Ecto neural progenitor cell (in vitro differentiated cells): ENCODE measurements at regions not wholly inside any gene's neighbourhood (a gene's known extent, or its start where the extent isn't known, plus 50 kb on each side); places are given as distances from the start of the nearest gene placed in this dataset.

Experiments
- DNase-seq: peaks from one replicate; pipeline ENCODE4 v3.0.0-alpha.2; 2018; ENCODE audit warnings: low spot score

DNA sequence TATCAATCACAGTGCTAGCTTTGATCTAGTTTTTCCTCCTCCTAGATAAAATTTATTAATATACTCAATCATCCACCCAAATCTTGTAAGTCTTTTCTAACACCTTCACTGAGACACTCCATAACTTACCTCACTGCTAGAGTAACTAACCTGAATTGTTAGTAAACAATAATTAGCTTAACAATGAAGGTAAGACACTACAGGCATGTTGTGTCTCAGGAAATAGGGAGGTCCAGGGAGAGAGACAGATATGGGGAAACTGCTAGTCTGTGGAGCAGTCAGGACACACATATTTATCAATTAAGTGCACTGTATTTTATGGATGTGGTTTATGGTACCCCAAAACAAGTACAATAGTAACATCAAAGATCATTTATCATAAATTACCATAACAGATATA lies 94.2 kb upstream of the SSTR1 start:
- no peak for DNase-seq

DNA sequence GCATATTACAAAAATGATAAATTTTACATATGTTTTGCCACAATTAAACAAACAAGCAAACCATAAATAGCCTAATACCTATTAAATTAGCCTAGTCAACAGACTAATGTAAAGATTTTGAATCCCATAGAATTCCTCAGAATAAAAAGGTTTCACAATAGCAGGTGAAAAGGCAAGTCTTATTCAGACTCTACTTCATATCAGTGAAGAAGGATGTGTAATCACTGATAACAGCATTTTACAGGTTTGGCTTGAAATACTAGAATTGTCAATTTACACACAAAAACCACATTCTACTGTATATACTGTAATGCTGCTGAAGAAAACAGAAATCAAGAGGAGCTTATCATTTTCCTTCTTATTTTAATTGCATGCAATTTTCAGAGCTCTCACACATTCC lies 90.8 kb upstream of the SSTR1 start:
- DNase-seq, result no peak

DNA sequence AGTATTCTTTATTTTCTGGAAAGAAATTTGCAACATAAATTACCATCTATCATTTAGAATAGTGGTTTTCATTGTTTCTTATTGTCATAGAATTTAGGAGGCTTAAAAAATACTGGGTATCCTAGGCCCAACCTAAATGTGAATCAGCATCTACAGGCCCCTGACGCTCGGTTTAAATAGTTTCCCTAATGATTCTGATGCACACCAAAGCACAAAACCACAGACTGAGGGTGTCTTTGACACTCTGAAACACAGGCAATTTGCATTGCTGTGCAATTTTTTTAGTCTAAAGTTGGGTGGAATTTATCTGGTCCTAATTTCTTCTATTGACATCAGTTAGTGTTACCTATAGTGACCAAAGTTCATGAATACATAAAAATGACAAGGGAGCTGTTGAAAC lies 87.6 kb upstream of the SSTR1 start:
- no peak for DNase-seq

DNA sequence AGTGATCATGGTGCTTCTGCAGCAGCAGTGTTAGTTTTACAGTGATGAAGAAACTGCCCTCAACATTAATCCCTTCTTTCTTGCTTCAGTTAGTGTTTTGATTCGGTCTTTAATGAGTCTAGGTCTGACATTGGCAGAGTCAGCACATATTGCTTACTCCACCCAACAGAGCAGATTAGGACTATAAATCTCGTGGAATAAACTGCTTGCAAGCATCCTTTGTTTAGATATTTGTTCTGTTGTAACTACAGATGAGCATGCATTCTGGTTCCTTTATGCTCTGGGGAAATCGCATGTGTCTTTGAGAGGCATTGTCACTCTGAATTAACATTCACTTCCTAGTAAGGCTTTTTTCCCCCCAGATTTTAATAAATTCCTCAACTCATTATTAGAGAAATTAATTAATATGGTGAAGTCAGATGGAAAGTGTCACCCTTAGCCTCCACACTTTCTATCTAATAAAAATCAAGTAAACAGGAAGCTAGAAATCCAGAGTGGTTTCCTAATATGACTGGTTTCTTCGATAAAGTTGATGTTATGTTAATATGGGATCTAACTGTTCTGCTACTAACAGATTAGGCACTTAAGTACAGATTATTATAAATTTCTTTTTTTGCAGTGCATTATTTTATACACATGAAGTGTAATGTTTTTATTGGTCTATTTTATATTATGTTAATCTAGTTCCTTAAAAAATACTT lies 86.2 kb upstream of the SSTR1 start:
- DNase-seq, result no peak

DNA sequence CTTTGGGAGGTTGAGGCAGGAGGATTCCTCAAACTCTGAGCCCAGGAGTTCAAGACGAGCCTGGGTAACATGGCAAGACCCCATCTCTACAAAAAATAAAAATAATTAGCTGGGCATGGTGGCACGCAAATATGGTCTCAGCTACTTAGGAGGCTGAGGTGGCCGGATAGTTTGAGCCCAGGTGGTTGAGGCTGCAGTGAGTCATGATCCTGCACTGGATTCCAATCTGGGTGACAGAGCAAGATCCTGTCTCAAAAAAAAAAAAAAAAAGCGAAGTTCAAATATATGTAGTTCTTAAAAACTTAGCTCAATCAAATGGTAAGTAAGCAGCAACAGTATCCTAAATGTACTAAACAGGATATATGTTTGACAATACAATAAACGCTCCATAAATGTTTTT lies 85.5 kb upstream of the SSTR1 start:
- no peak for DNase-seq

DNA sequence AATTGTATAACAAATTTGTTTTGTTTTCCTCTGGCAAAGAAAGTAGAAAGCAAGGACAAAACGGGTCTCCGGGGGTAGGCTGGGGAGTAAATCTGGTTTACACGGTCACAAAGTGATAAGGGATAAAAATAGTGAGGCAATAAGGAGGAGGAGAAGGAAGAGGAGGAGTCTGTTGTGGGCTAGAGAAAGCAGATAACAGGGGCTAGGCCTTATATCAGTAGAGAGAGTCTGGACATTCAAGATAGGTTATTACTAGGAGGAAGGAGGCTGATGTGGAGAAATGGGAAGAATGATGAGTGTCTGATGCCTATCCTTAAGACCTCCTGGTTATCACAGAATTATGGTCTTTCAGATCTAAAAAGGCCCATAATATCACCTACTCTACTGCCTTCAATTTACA lies 83.2 kb upstream of the SSTR1 start:
- no peak for DNase-seq

DNA sequence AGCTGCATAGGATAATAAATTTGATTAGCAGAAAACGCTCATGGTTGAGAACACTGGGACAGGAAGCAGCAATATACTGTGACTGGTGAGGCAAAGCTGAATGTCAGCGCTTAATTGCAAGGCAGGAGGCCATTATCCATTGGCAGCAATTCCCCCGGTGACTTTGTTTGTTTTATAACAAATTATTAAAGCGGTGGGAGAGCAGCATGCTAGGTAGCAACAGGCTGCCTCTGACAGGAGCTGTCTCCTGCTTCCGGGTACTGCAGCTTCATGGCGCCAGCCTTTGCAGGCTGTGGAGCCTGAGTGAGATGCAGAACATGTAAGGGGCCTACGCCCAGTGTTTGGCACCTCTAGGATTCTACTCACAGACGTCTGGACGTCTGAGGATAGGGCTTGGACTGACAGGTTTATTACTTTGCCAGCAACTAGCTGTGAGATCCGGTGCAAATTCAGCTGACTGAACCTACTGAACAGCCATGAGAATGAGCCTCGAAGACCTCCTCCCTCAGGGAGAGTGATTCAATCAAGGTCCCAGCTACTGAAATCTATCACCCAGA lies 82.1 kb upstream of the SSTR1 start:
- no peak for DNase-seq

DNA sequence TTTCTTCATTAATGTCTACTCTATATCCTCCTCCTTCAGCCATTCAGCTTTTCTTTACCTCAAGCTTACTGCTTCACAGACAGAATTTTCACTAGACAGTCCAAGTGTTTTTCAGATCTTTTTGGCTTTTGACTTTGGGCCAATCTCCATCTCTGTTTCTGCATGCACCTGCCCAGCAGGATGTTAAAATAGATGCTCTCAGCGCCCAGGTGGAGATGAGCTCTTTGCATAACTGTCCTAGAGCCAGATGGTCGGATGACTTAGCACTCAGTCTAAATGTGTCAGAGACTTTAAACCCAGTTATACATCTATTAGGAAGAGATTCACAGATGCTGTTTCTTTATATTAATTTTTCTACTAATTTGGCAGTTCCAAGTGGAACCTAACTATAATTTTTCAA lies 80.3 kb upstream of the SSTR1 start:
- no peak for DNase-seq

DNA sequence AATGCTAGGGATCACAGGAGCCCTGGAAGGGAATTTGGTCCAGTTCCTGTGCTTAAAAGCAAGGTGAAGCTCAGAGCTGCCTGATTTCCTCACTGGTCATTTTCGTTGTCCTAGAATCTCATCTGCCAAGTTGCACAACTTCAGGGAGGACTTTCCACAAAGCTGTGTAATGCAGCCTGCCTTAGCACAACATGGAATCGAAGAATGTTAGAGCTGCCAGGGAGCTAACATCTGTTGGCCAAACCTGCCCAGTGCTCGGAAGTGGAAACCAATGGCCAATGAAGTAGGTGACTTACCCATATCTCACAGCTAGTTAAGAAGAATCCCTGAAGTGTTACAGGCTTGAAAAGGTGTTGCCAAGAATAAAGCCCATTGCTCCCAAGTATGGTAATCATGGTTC lies 79.9 kb upstream of the SSTR1 start:
- no peak for DNase-seq

DNA sequence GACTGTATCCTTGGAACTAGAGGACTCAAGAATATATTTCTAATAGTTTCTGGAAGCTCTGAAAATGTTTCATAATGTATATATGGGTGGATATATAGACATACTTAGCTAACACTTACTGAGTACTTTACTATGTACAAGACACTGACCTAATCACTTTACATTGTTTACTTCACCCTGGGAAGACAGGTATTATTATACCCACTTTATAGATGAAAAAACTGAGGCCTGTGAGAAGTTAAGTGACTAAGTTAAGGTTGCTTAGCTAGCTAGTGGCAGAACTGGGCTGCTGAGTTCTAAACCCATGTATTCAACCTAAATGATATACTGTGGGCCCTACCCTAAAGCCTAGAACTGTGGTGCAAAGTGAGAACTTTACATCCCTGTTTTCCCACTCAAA lies 79.1 kb upstream of the SSTR1 start:
- no peak for DNase-seq

DNA sequence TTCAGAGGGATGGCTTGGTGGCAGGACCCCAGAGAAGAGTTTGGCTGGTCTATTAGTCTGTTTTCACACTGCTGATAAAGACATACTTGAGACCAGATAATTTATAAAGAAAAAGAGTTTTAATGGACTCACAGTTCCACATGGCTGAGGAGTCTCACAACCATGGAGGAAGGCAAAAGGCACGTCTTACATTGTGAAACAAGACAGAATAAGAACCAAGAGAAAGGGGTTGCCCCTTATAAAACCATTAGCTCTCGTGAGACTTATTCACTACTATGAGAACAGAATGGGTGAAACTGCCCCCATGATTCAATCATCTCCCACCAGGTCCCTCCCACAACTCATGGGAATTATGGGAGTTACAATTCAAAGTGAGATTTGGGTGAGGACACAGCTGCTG lies 78.5 kb upstream of the SSTR1 start:
- no peak for DNase-seq

DNA sequence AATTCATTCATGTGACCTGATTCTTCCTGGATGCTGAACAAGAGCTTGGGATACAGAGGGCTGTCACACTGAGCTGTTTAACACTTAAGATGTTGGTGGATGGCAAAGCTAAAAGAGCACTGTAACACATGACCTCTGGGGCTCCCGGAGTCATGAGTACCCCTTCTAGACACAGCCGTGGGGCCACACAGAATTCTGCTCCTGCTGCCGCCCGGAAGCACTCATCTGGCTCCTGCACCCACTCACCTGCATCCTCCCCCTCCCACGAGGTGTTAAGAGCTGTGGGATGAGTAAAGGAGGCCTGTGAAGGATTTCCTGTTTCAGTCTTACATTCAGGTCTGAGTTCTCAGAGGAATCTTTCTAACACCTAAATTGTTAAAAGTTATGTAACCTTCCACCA lies 78.0 kb upstream of the SSTR1 start:
- no peak for DNase-seq

DNA sequence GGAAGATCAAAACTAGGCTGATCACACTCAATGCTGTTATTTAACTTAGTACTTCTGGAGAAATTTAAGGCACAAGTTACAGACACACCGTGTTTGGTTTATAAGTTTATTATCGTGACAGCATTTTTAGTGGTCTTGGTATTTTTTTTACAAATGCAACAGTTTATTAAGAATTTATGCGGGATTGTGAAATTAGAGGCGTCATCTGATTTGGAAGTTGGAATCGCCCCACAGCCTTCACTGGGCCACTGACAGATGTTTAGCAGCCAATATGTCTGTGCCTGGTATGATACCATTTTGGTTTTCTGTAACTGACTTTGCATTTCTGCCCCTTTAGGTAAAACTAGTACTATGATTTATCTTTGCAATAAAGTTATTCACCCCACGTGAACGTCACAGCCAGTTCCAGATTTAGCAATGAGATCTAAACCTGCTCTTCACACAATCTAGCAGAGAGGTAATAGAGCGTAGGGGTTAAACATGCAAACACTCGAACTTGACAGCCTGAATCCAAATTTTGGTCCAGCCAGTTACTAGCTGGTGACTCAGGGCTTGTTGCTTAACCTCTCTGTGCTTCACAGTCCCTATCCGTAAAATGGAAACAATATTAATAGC lies 73.2 kb upstream of the SSTR1 start:
- no peak for DNase-seq

DNA sequence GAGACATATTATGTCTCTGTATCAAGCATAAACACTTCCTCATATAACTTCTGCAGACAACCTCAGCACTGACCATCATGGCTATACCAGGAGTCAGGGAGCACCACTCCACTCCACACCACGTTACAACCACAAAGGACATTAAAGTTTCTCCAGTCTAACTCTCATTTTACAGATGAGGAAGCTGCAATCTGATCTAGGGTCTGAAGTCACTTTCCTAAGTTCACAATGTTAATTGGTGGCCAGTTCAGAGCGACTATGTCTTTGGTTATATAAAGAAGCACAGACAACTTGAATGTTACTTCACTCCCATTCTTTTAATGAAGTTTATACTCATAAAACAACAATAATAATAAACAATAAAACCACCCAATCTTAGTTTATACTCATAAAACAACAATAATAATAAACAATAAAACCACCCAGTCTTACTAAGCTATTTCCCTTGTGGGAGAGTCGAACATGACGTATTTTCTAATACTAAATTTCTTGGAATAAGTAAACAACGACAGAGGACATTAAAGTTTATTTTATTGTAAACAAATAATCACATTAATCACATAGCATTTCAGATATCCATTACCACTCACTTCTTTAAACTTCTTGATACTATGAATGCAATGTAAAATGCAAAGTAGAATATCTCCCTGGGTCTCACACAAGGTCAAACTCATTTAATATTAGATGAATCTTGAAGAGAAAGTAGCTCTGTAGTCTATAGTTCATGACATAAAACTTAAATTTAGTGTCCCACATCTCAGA lies 72.4 kb upstream of the SSTR1 start:
- no peak for DNase-seq

DNA sequence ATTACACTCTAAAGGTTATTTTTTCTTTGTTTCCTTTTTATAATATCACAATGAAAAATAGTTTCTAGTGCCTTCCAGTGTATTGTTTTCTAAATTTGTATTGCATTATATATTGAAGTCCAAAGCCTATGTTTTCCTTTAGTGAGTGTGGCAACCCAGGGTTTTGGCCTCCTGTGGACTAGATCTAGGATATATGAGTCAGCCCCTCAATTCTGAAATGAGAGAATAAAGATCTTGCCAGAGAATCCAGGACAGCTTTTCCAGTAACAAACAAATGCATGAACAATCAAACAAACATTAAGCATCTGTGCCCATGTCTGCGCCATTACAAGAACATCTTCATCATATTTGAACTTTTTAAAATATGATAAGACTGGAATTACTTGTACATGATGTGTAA lies 70.7 kb upstream of the SSTR1 start:
- DNase-seq, result no peak

DNA sequence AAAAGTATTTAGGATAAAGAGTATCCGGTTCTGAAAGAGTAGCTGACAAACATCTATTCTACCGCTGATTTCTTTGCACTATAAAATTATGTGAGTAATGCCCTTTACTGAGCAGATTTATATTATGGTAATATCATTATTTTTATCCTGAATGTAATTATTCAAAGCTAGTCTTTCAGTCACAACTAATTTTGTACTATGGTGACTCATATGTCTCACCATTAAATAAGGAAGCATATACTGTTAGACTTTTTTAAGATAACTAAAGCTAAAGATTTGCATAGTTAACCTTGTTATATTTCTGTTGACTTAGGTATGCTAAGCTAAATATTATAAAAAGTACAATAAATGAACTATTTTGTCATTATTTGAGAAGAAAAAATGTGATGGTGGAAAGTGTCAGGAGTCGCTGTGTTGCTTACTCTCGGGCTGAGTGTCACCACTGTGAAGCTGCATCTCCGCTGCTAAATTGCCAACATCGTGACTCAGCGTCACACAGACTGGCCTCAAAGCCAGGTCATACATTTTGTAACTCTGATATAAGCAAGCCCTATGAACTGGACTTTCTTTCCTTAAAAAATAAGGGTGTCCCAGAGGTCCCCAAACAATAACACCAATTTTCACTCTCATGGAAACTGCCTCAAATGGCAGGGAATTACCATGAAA lies 69.1 kb upstream of the SSTR1 start:
- DNase-seq, result no peak

DNA sequence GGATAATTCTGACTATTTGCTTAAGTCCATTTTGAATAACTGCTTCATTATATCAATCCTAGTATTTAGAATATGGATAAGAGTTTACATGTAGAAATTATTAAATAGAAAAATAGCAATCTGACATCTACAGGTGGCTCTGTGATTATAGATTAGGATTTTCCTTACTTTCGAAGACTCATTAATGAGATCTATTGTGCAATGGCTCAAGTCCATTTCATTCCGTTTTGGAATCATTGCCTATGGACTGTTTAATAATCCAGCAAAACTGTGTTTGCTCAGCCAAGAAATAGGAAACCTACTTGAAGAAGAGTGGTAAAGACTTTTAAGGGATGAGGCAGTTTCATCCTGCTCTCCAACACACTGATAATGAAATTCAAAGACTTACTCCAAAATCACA lies 67.8 kb upstream of the SSTR1 start:
- DNase-seq, result no peak

DNA sequence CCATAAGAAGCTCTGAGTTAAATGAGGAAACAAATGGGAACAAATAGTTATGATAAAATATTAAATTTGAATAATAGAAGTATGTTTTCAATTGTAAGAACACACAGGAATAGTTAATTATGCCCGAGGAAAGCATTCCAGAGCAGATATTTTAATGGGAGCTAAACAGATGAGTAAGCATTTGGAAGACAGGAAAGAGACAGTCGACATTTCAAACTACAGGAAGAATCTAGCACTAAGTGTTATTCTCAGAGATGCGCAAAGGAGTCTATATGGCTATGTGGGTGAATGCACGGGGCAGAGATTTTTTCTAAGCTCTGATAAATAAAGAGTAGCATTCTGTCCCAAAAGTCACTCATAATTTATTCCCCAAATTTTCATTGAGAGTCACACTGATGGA lies 64.5 kb upstream of the SSTR1 start:
- DNase-seq, result no peak

DNA sequence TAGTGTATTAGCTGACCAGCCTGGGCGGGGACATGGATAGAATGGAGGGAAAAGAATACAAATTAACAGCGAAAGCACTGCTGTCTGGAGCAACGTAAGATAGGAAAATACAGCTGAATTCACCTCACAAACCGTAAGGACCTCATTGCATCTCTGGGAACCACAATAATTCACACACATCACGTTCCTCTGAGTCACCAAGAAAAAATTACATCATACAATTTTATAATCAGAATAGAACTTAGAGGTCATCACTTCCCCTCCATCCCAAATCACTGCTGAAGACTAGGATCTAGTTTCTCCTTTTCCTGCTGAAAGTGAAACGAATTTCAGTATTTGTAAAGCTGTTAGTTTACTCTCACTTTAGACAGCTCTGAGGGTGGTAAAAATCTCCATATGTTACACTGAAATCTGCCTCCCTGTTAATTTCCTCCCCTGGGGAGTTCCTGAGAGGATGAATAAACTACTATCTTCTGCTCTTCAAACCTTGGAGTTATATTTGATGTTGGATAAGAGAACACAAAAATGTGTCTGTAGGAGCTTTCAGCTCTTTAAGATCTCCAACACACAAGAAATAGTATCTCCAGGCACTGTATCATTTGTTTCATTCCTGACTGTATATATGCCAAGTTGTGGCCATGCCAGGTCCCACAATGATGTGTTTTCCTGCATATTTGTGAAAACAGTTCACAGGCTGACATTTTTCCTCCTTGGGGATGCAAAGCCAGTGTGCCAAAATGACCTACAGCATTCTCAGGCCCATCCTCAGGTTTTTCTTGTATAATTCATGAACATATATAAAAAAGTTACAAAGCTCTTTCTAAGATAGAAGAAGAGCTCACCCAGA lies 63.8 kb upstream of the SSTR1 start:
- no peak for DNase-seq

DNA sequence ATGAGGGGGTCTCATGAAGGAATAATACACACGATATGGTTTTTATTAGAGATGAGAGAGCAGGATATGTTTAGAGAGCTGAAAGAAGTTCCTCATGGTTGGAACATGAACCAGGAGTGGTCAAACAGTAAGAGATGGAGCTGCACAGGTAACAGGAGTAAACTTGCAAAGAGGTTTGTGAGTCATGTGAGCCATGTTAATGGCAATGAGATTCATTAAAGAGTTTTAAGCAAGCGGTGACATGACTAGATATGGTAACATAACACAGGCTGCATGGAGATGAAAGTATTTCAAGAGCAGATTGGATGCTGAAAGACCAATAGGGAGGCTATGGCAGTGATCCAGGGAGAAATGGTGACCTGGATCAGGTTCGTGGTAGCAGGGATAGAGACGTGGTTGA lies 62.6 kb upstream of the SSTR1 start:
- no peak for DNase-seq

DNA sequence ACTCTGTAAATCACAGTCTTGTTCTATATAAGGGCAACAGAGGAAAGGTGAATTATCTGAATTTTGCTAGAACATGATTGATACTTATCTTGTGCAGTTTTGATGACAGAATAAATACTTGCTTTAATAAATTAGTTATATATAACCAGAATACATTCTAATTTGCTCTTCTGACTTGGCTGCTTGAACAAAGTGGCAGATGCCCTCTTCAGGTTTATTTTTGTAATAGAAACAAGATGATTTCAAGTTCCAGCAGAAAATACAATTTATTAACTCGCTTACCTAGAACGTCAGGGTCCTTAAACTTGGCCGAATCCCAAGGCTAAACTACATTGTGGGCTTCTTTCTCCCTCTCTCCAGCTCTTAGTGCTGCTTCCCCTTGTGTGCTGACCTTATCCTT lies 57.6 kb upstream of the SSTR1 start:
- no peak for DNase-seq
